Activated CD4-positive, alpha-beta T cell treated with anti-CD3 and anti-CD28 coated beads for 36 hours (primary cell): ENCODE measurements at regions not wholly inside any gene's neighbourhood (a gene's known extent, or its start where the extent isn't known, plus 50 kb on each side); places are given as distances from the start of the nearest gene placed in this dataset.
A peak's percentile ranks its signal among the peaks of the same experiment; 100 is the strongest.

Experiments
- ATAC-seq: fragments of 200-7000 bp; cut with Tn5 transposase; one replicate; pipeline ENCODE4 v1.10.0; 2021; ENCODE audit warnings: mild to moderate bottlenecking, moderate library complexity
- CTCF ChIA-PET: fragments of 350-600 bp; sonication (Branson Sonifier 250); formaldehyde crosslinking; loops from one replicate; lab custom pipeline; 2021; ENCODE audit warnings: antibody characterized with exemption; lab: Charles Lee
- POLR2A ChIA-PET: fragments of 350-600 bp; sonication (Branson Sonifier 250); formaldehyde crosslinking; loops from one replicate; lab custom pipeline; 2021; ENCODE audit warnings: antibody characterized with exemption, inconsistent platforms; lab: Charles Lee
- DNase-seq: peaks from one replicate; pipeline ENCODE4 v3.0.0-alpha.2; 2020
- H3K27ac Mint-ChIP-seq: one replicate; pipeline ENCODE4 v1.8.0; 2021; ENCODE audit warnings: mixed read lengths
- H3K27me3 Mint-ChIP-seq: one replicate; pipeline ENCODE4 v1.8.0; 2021; ENCODE audit warnings: mixed read lengths
- H3K36me3 Mint-ChIP-seq: one replicate; pipeline ENCODE4 v1.8.0; 2021; ENCODE audit warnings: low read depth, mixed read lengths
- H3K4me1 Mint-ChIP-seq: one replicate; pipeline ENCODE4 v1.8.0; 2021; ENCODE audit warnings: mixed read lengths
- H3K4me3 Mint-ChIP-seq: one replicate; pipeline ENCODE4 v1.8.0; 2021; ENCODE audit warnings: mild to moderate bottlenecking, moderate library complexity, mixed read lengths
- H3K9me3 Mint-ChIP-seq: one replicate; pipeline ENCODE4 v1.8.0; 2021; ENCODE audit warnings: low read depth, mixed read lengths
- intact Hi-C, 2 experiments: fragments of 100-400 bp; cut with DNase I in 1 of 2; cut with micrococcal nuclease in 1 of 2; formaldehyde crosslinking; loops; one replicate each; pipeline versions ENCODE4 v1.14.2 to v1.15.1; 2022 to 2024; cut with DNase I, micrococcal nuclease

- H3K27me3 Mint-ChIP-seq: no peaks in the 10 kb centered on the region
- H3K9me3 Mint-ChIP-seq: no peaks in the 10 kb centered on the region
- DNase-seq: no peak
- intact Hi-C loops: no loop called here
- H3K4me1 Mint-ChIP-seq: peaks cover 7% of the 10 kb centered on the region
- no peaks in the 10 kb centered on the region for H3K36me3 Mint-ChIP-seq
- ATAC-seq: no peak
- no peak overlapping the region for H3K27ac Mint-ChIP-seq
- no peak overlapping the region for H3K4me3 Mint-ChIP-seq
- ChIA-PET CTCF (interaction anchor here (1.9 kb wide), 1 partner anchor 205 kb away, joined by 5 read pairs; no protein-coding TSS in a partner anchor), POLR2A (no interaction called here)
These were observed 269.5 kb upstream of the SESN3 start for GRCh38 chr11:95500466-95500865.

DNA sequence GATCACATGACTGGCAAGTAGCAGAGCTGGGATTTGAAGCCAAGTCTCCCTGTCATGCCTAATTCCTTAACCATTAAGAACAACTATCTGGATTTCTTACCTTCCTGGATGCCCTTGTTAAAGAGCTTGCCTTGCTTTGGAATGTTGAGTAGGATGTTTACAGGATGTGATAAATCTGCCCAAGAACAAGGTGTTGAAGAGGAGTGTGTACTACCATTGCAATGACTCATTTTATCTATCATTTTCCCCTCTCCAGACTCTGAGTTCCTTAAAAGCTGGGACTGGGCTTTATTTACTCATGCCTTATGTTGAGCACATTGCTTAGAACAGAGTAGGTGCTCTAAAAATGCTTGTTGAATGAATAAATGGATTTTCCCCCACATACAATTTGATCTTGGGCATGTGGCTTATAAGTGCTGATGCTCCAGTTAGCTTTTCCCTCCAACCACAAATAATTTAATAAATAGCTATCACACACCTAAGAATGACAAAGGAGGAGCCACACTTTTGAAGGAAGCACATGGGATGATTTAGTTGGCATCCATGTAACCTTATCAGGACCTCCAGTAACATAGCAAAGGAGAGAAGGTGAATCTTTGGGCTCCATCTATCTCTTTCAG, 268.6 kb upstream of the SESN3 start:
- H3K36me3 Mint-ChIP-seq: no peaks in the 10 kb centered on the region
- H3K4me3 Mint-ChIP-seq: no peak overlapping the region
- no peaks in the 10 kb centered on the region for H3K27me3 Mint-ChIP-seq
- H3K9me3 Mint-ChIP-seq: no peaks in the 10 kb centered on the region
- no peak overlapping the region for H3K27ac Mint-ChIP-seq
- ChIA-PET POLR2A (no interaction called here), CTCF (no interaction called here)
- H3K4me1 Mint-ChIP-seq: peaks cover 7% of the 10 kb centered on the region
- intact Hi-C loops: no loop called here
- DNase-seq (no peak), ATAC-seq (no peak)

- ChIA-PET POLR2A (no interaction called here), CTCF (no interaction called here)
- Mint-ChIP-seq H3K9me3 (no peaks in the 10 kb centered on the region), H3K4me1 (peaks cover 7% of the 10 kb centered on the region), H3K27me3 (no peaks in the 10 kb centered on the region), H3K27ac (no peak overlapping the region), H3K4me3 (no peak overlapping the region), H3K36me3 (no peaks in the 10 kb centered on the region)
- intact Hi-C loops: no loop called here
- no peak for ATAC-seq
- DNase-seq: no peak
These were observed 267.9 kb upstream of the SESN3 start for GRCh38 chr11:95498722-95499425.

GRCh38 chr11:95496901-95497300, 265.9 kb upstream of the SESN3 start:
- no peaks in the 10 kb centered on the region for H3K36me3 Mint-ChIP-seq
- POLR2A ChIA-PET: no interaction called here
- H3K27ac Mint-ChIP-seq: no peak overlapping the region
- no peak overlapping the region for H3K4me3 Mint-ChIP-seq
- ATAC-seq (no peak), DNase-seq (no peak)
- CTCF ChIA-PET: interaction anchor here (1.3 kb wide), 1 partner anchor 14 kb away, joined by 4 read pairs; no protein-coding TSS in a partner anchor
- H3K27me3 Mint-ChIP-seq: no peaks in the 10 kb centered on the region
- H3K9me3 Mint-ChIP-seq: peaks cover under 1% of the 10 kb centered on the region
- intact Hi-C loops: no loop called here
- H3K4me1 Mint-ChIP-seq: peaks cover 7% of the 10 kb centered on the region

DNA sequence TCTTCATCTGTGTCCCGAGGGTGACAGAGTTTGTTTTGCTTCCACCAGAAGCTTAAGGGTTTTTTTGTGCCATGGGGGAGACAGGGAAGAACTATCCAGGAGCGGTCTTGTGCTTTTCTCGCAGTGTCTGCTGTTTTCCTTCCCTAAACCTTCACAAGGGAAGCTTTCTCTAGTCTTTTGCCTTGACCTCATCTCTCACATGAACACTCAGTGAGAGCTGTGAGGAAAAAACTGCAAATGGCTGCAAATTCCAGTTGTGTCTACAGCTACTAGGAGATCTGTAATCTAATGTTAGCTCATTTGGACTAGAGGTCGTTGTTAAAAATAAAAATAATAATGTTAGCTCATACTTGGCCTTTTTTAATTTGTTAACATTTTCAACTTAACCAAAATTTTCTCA, 264.7 kb upstream of the SESN3 start:
- Mint-ChIP-seq H3K4me3 (no peak overlapping the region), H3K36me3 (peaks cover 3% of the 10 kb centered on the region), H3K27ac (no peak overlapping the region)

GRCh38 chr11:95494856-95495255, 263.9 kb upstream of the SESN3 start:
- ChIA-PET POLR2A (interaction anchor here (0.5 kb wide), 1 partner anchor 216 kb away, joined by 3 read pairs; no protein-coding TSS in a partner anchor), CTCF (no interaction called here)
- no peak overlapping the region for H3K27ac Mint-ChIP-seq
- peaks cover 3% of the 10 kb centered on the region for H3K36me3 Mint-ChIP-seq
- no peak overlapping the region for H3K4me3 Mint-ChIP-seq
- ATAC-seq: no peak
- DNase-seq: no peak
- intact Hi-C loops: no loop called here
- H3K27me3 Mint-ChIP-seq: no peaks in the 10 kb centered on the region
- peaks cover 6% of the 10 kb centered on the region for H3K9me3 Mint-ChIP-seq
- H3K4me1 Mint-ChIP-seq: peaks cover 4% of the 10 kb centered on the region

More for the DNA sequence above, 264.7 kb upstream of the SESN3 start:
- H3K4me1 Mint-ChIP-seq: peaks cover 7% of the 10 kb centered on the region
- intact Hi-C loops: no loop called here
- H3K9me3 Mint-ChIP-seq: peaks cover 6% of the 10 kb centered on the region
- POLR2A ChIA-PET: interaction anchor here (0.5 kb wide), 1 partner anchor 215 kb away, joined by 3 read pairs; no protein-coding TSS in a partner anchor
- CTCF ChIA-PET: interaction anchor here (0.6 kb wide), 2 partner anchors 11 to 74 kb away, joined by 3 to 4 read pairs; no protein-coding TSS in a partner anchor
- H3K27me3 Mint-ChIP-seq: no peaks in the 10 kb centered on the region
- ATAC-seq: no peak
- no peak for DNase-seq

GRCh38 chr11:95494167-95494566, 263.2 kb upstream of the SESN3 start:
- intact Hi-C loops: no loop called here
- no peaks in the 10 kb centered on the region for H3K4me1 Mint-ChIP-seq
- POLR2A ChIA-PET: no interaction called here
- H3K4me3 Mint-ChIP-seq: no peak overlapping the region
- DNase-seq (no peak), ATAC-seq (no peak)
- no peaks in the 10 kb centered on the region for H3K27me3 Mint-ChIP-seq
- peaks cover 6% of the 10 kb centered on the region for H3K9me3 Mint-ChIP-seq
- H3K36me3 Mint-ChIP-seq: peaks cover 3% of the 10 kb centered on the region
- no peak overlapping the region for H3K27ac Mint-ChIP-seq
- CTCF ChIA-PET: no interaction called here

- ChIA-PET POLR2A (no interaction called here), CTCF (interaction anchor here (0.8 kb wide), 2 partner anchors 392 to 936 kb away, joined by 3 read pairs; no protein-coding TSS in a partner anchor)
- Mint-ChIP-seq H3K27ac (no peak overlapping the region), H3K4me3 (no peak overlapping the region), H3K36me3 (peaks cover 3% of the 10 kb centered on the region), H3K27me3 (no peaks in the 10 kb centered on the region), H3K9me3 (peaks cover 6% of the 10 kb centered on the region), H3K4me1 (peaks cover 2% of the 10 kb centered on the region)
- intact Hi-C loops: no loop called here
- ATAC-seq: no peak
- DNase-seq: no peak
These were observed 259.6 kb upstream of the SESN3 start for GRCh38 chr11:95490625-95491024.

GRCh38 chr11:95487938-95488337, 256.9 kb upstream of the SESN3 start:
- intact Hi-C loops: no loop called here
- ChIA-PET POLR2A (interaction anchor here (0.6 kb wide), 1 partner anchor 9 kb away, joined by 3 read pairs; no protein-coding TSS in a partner anchor), CTCF (no interaction called here)
- H3K27me3 Mint-ChIP-seq: no peaks in the 10 kb centered on the region
- ATAC-seq (no peak), DNase-seq (no peak)
- peaks cover 2% of the 10 kb centered on the region for H3K4me1 Mint-ChIP-seq
- no peak overlapping the region for H3K4me3 Mint-ChIP-seq
- no peak overlapping the region for H3K27ac Mint-ChIP-seq
- peaks cover 6% of the 10 kb centered on the region for H3K9me3 Mint-ChIP-seq
- peaks cover 3% of the 10 kb centered on the region for H3K36me3 Mint-ChIP-seq

DNA sequence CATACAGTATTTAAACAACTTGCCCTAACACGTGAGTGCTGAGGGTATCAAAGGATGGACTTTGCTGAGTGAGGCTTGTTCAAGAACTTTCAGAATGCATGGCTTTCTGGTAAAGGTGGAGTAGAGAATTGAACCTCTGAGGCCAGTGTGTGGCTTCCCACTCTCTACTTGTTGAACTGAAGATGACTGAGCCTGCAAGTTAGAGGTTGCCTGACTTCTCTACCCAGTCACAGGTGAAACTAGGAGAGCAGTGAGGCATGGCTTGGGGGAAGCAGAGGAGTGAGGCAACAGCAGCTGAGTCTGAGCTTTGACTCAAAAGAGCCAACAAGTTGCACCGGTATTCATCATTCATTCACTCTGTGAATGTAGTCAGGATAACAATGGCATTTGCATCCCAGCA, 256.4 kb upstream of the SESN3 start:
- CTCF ChIA-PET: no interaction called here
- peaks cover 6% of the 10 kb centered on the region for H3K9me3 Mint-ChIP-seq
- peaks cover 3% of the 10 kb centered on the region for H3K36me3 Mint-ChIP-seq
- no peak overlapping the region for H3K4me3 Mint-ChIP-seq
- intact Hi-C loops: no loop called here
- no peaks in the 10 kb centered on the region for H3K27me3 Mint-ChIP-seq
- peak; percentile 99 for ATAC-seq
- peaks cover 2% of the 10 kb centered on the region for H3K4me1 Mint-ChIP-seq
- DNase-seq: peak; percentile 58
- POLR2A ChIA-PET: interaction anchor here (0.6 kb wide), 1 partner anchor 8 kb away, joined by 3 read pairs; no protein-coding TSS in a partner anchor
- no peak overlapping the region for H3K27ac Mint-ChIP-seq

- peaks cover 5% of the 10 kb centered on the region for H3K9me3 Mint-ChIP-seq
- ATAC-seq: no peak
- peaks cover 3% of the 10 kb centered on the region for H3K36me3 Mint-ChIP-seq
- ChIA-PET POLR2A (no interaction called here), CTCF (interaction anchor here (0.6 to 0.7 kb wide), 2 partner anchors 355 to 1011 kb away, joined by 3 to 4 read pairs; no protein-coding TSS in a partner anchor)
- H3K4me3 Mint-ChIP-seq: no peak overlapping the region
- H3K27me3 Mint-ChIP-seq: no peaks in the 10 kb centered on the region
- DNase-seq: no peak
- no peak overlapping the region for H3K27ac Mint-ChIP-seq
- intact Hi-C loops: no loop called here
- peaks cover 2% of the 10 kb centered on the region for H3K4me1 Mint-ChIP-seq
These were observed 256.0 kb upstream of the SESN3 start for GRCh38 chr11:95486979-95487378.
